H1 (cell line): ENCODE measurements at regions not wholly inside any gene's neighbourhood (a gene's known extent, or its start where the extent isn't known, plus 50 kb on each side); places are given as distances from the start of the nearest gene placed in this dataset.

Experiments
- CTCF ChIA-PET: fragments of 300-600 bp; sonication (Branson Sonifier 250); formaldehyde crosslinking; loops from one replicate; lab custom pipeline; 2021; ENCODE audit not compliant: partially characterized antibody; lab: Charles Lee
- POLR2A ChIA-PET: fragments of 300-600 bp; sonication (Branson Sonifier 250); formaldehyde crosslinking; loops from one replicate; lab custom pipeline; 2021; ENCODE audit warnings: inconsistent platforms; ENCODE audit not compliant: partially characterized antibody; lab: Charles Lee
- DNase-seq, 2 experiments: peaks; one replicate each; pipeline versions ENCODE4 v3.0.0 to v3.0.0-alpha.2; 2010 to 2022; ENCODE audit warnings: low spot score in 2 of 2, low read depth in 1 of 2, mixed read lengths in 1 of 2
- FAIRE-seq: peaks from 2 replicates; lab custom pipeline; 2011; peaks lifted over from hg19 to GRCh38; lab: Jason Lieb, UNC
- H2AFZ ChIP-seq: 2 replicates; pipeline ENCODE4 v1.8.1; 2012; ENCODE audit warnings: low read length, inconsistent platforms
- H2AK5ac ChIP-seq: 2 replicates; pipeline ENCODE4 v1.6.1; 2013; ENCODE audit warnings: low read depth, low read length
- H2BK120ac ChIP-seq: replicated peaks from 2 replicates; pipeline ENCODE3; 2013; ENCODE audit warnings: low read depth, low read length, inconsistent platforms
- H2BK12ac ChIP-seq: 2 replicates; pipeline ENCODE4 v1.6.1; 2013; ENCODE audit warnings: low read depth, low read length
- H2BK15ac ChIP-seq: 2 replicates; pipeline ENCODE4 v1.6.1; 2013; ENCODE audit warnings: low read length
- H2BK20ac ChIP-seq: 2 replicates; pipeline ENCODE4 v1.6.1; 2013; ENCODE audit warnings: low read length
- H2BK5ac ChIP-seq: 2 replicates; pipeline ENCODE4 v1.6.1; 2013; ENCODE audit warnings: low read depth, low read length
- H3K14ac ChIP-seq: 2 replicates; pipeline ENCODE4 v1.6.1; 2013; ENCODE audit warnings: inconsistent platforms; ENCODE audit not compliant: insufficient read length
- H3K18ac ChIP-seq: 2 replicates; pipeline ENCODE4 v1.6.1; 2013; ENCODE audit warnings: low read length; ENCODE audit errors: extremely low read depth
- H3K23ac ChIP-seq: 2 replicates; pipeline ENCODE4 v1.6.1; 2013; ENCODE audit warnings: inconsistent platforms; ENCODE audit not compliant: insufficient read length
- H3K23me2 ChIP-seq: 2 replicates; pipeline ENCODE4 v1.6.1; 2013; ENCODE audit warnings: low read depth, low read length
- H3K27ac ChIP-seq: 2 replicates; pipeline ENCODE4 v1.6.1; 2011; ENCODE audit warnings: low read depth, low read length, inconsistent platforms
- H3K27me3 ChIP-seq, 4 experiments: replicated peaks in 1 of 4; 1 replicate in 1 of 4; 2 replicates in 3 of 4; pipeline versions ENCODE4 v1.6.1 to v1.8.1; 2011 to 2013; ENCODE audit warnings: low read length in 3 of 4, mild to moderate bottlenecking in 3 of 4, inconsistent platforms in 2 of 4, mixed read lengths in 2 of 4, moderate library complexity in 1 of 4; ENCODE audit not compliant: control insufficient read depth in 3 of 4, insufficient read depth in 3 of 4; ENCODE audit errors: extremely low read depth in 1 of 4
- H3K36me3 ChIP-seq, 4 experiments: 2 replicates each; pipeline versions ENCODE4 v1.6.1 to v1.8.1; 2011 to 2013; ENCODE audit warnings: mild to moderate bottlenecking in 4 of 4, low read length in 3 of 4, moderate library complexity in 2 of 4, control low read depth in 1 of 4, inconsistent platforms in 1 of 4; ENCODE audit not compliant: insufficient read depth in 4 of 4, control insufficient read depth in 2 of 4
- H3K4ac ChIP-seq: replicated peaks from 2 replicates; pipeline ENCODE3; 2013; ENCODE audit warnings: low read length, low read depth, mixed read lengths, inconsistent platforms; ENCODE audit not compliant: insufficient read length
- H3K4me1 ChIP-seq, 4 experiments: replicated peaks in 1 of 4; 1 replicate in 1 of 4; 2 replicates in 3 of 4; pipeline versions ENCODE4 v1.6.1 to v1.8.1; 2011 to 2013; ENCODE audit warnings: low read length in 3 of 4, inconsistent platforms in 2 of 4, mixed read lengths in 1 of 4; ENCODE audit not compliant: insufficient read depth in 4 of 4, control insufficient read depth in 3 of 4
- H3K4me2 ChIP-seq, 2 experiments: 2 replicates each; pipeline versions ENCODE4 v1.6.1 to v1.8.1; 2011 to 2013; ENCODE audit warnings: low read depth in 2 of 2, low read length in 2 of 2, control low read depth in 1 of 2, inconsistent platforms in 1 of 2, mild to moderate bottlenecking in 1 of 2; ENCODE audit not compliant: insufficient read depth in 1 of 2
- H3K4me3 ChIP-seq, 4 experiments: fragments of 200-600, 300-600 bp in 1 of 4; sonication (generic), shearing (Covaris generic), sonication (Bioruptor Twin) in 1 of 4; 2 replicates each; pipeline versions ENCODE4 v1.5.1 to v1.8.1; 2011 to 2016; ENCODE audit warnings: low read length in 4 of 4, low read depth in 3 of 4, control low read depth in 2 of 4, inconsistent platforms in 2 of 4, mild to moderate bottlenecking in 2 of 4, mixed read lengths in 1 of 4, moderate library complexity in 1 of 4; ENCODE audit not compliant: insufficient read depth in 2 of 4; ENCODE audit errors: extremely low read depth in 1 of 4
- H3K56ac ChIP-seq: replicated peaks from 2 replicates; pipeline ENCODE3; 2013; ENCODE audit warnings: low read depth, mild to moderate bottlenecking, mixed read lengths, low read length, inconsistent platforms; ENCODE audit not compliant: insufficient read length
- H3K79me1 ChIP-seq: 2 replicates; pipeline ENCODE4 v1.6.1; 2013; ENCODE audit warnings: low read depth, low read length, control low read depth
- H3K79me2 ChIP-seq, 2 experiments: 2 replicates each; pipeline versions ENCODE4 v1.6.1 to v1.8.1; 2012 to 2013; ENCODE audit warnings: low read length in 2 of 2, mild to moderate bottlenecking in 2 of 2, inconsistent platforms in 1 of 2; ENCODE audit not compliant: insufficient read depth in 2 of 2, control insufficient read depth in 1 of 2
- H3K9ac ChIP-seq, 4 experiments: replicated peaks in 1 of 4; 1 replicate in 1 of 4; 2 replicates in 3 of 4; pipeline versions ENCODE4 v1.6.1 to v1.8.1; 2011 to 2013; ENCODE audit warnings: low read depth in 3 of 4, low read length in 3 of 4, control low read depth in 2 of 4, mild to moderate bottlenecking in 2 of 4, moderate library complexity in 2 of 4, inconsistent platforms in 1 of 4; ENCODE audit errors: extremely low read depth in 1 of 4
- H3K9me3 ChIP-seq, 2 experiments: 2 replicates each; pipeline versions ENCODE4 v1.6.1 to v1.8.1; 2012 to 2013; ENCODE audit warnings: mild to moderate bottlenecking in 2 of 2, moderate library complexity in 2 of 2, control low read depth in 1 of 2, inconsistent platforms in 1 of 2, low read depth in 1 of 2, low read length in 1 of 2, mixed read lengths in 1 of 2; ENCODE audit not compliant: insufficient read depth in 2 of 2
- H4K20me1 ChIP-seq, 2 experiments: replicated peaks in 1 of 2; 2 replicates each; pipeline versions ENCODE3 to v1.8.1; 2011 to 2013; ENCODE audit warnings: inconsistent platforms in 2 of 2, low read length in 2 of 2, mild to moderate bottlenecking in 1 of 2; ENCODE audit not compliant: insufficient read depth in 2 of 2, control insufficient read depth in 1 of 2
- H4K5ac ChIP-seq: 2 replicates; pipeline ENCODE4 v1.6.1; 2013; ENCODE audit warnings: low read length, low read depth, mixed read lengths, inconsistent platforms; ENCODE audit not compliant: insufficient read length
- H4K8ac ChIP-seq: 2 replicates; pipeline ENCODE4 v1.8.0; 2013; ENCODE audit warnings: mild to moderate bottlenecking, moderate library complexity, low read length, inconsistent platforms; ENCODE audit not compliant: insufficient read depth; ENCODE audit errors: extremely low read depth
- H4K91ac ChIP-seq: replicated peaks from 2 replicates; pipeline ENCODE3; 2013; ENCODE audit warnings: low read length, mixed read lengths, inconsistent platforms; ENCODE audit not compliant: insufficient read length
- EP300 ChIP-seq, 2 experiments: IDR thresholded peaks; 1 replicate in 1 of 2; 2 replicates in 1 of 2; pipeline ENCODE4 v1.6.1; 2011 to 2012; ENCODE audit warnings: low read depth in 2 of 2, low read length in 2 of 2, mild to moderate bottlenecking in 2 of 2, borderline replicate concordance in 1 of 2, inconsistent platforms in 1 of 2, moderate library complexity in 1 of 2
- HDAC2 ChIP-seq, 2 experiments: fragments of 300-600 bp in 1 of 2; sonication (generic) in 1 of 2; IDR thresholded peaks; 2 replicates each; pipeline ENCODE4 v1.6.1; 2011 to 2012; ENCODE audit warnings: low read depth in 2 of 2, low read length in 2 of 2, mild to moderate bottlenecking in 2 of 2, moderate library complexity in 2 of 2, borderline replicate concordance in 1 of 2, inconsistent platforms in 1 of 2
- RFX5 ChIP-seq: IDR thresholded peaks from 2 replicates; pipeline ENCODE4 v1.6.1; 2011; ENCODE audit warnings: low read depth, low read length, improper control_type of control experiment, borderline replicate concordance
- RNF2 ChIP-seq: fragments of 200-900, 300-1000 bp; sonication (generic); IDR thresholded peaks from 2 replicates; pipeline ENCODE4 v1.7.1; 2016; ENCODE audit warnings: borderline replicate concordance, low read depth, mild to moderate bottlenecking, antibody characterized with exemption, low read length; ENCODE audit not compliant: poor library complexity, severe bottlenecking; ENCODE audit errors: missing control alignments
- SP2 ChIP-seq: IDR thresholded peaks from 2 replicates; pipeline ENCODE4 v1.6.1; 2012; ENCODE audit warnings: mild to moderate bottlenecking, low read length, inconsistent platforms
- SRF ChIP-seq: IDR thresholded peaks from 2 replicates; pipeline ENCODE4 v1.6.1; 2011; ENCODE audit warnings: mild to moderate bottlenecking, low read depth, low read length, moderate library complexity
- TBP ChIP-seq: IDR thresholded peaks from 2 replicates; pipeline ENCODE4 v1.6.1; 2011; ENCODE audit warnings: low read depth, low read length, improper control_type of control experiment
- TF ChIP-seq, protein P1 (sequence below): IDR thresholded peaks from 2 replicates; pipeline ENCODE4 v1.6.1; 2011; ENCODE audit warnings: low read depth, mild to moderate bottlenecking, low read length; ENCODE audit not compliant: insufficient read depth
- TF ChIP-seq, protein P2 (sequence below): IDR thresholded peaks from 2 replicates; pipeline ENCODE4 v1.6.1; 2012; ENCODE audit warnings: low read length, inconsistent platforms
- TF ChIP-seq, protein P3 (sequence below): IDR thresholded peaks from 2 replicates; pipeline ENCODE4 v1.6.1; 2012; ENCODE audit warnings: inconsistent platforms

DNA sequence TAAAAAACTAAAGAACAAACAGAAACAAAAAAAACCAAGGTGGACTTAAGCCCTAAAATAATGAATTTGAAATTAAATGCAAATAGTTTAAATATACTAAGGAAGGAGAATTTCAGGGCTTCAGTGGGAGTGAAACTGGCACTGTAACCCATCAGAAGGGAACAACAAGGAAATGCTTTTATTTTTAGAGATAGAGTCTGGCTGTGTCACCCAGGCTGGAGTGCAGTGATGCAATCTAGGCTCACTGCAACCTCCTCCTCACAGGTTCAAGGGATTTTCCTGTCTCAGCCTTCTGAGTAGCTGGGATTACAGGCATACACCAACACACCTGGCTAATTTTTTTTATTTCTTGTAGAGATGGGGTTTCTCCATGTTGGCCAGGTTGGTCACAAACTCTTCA, 625.2 kb upstream of the CDH8 start:
- H3K4ac ChIP-seq: no peak overlapping the region
- no peak overlapping the region for H3K9ac ChIP-seq
- H2BK20ac ChIP-seq: no peak overlapping the region
- no peak overlapping the region for H2AFZ ChIP-seq
- no peak overlapping the region for H2BK120ac ChIP-seq
- H3K27ac ChIP-seq: no peak overlapping the region
- H3K79me2 ChIP-seq: no peaks in the 10 kb centered on the region
- no peak overlapping the region for H3K23ac ChIP-seq
- H3K4me2 ChIP-seq: no peak overlapping the region
- no peak overlapping the region for H3K14ac ChIP-seq
- H2AK5ac ChIP-seq: no peak overlapping the region
- no peak overlapping the region for H2BK5ac ChIP-seq
- no peaks in the 10 kb centered on the region for H3K23me2 ChIP-seq
- no peak overlapping the region for H4K91ac ChIP-seq
- no peak overlapping the region for H3K56ac ChIP-seq
- no peak overlapping the region for H2BK12ac ChIP-seq
- H3K18ac ChIP-seq: no peak overlapping the region
- H3K79me1 ChIP-seq: no peaks in the 10 kb centered on the region
- ChIA-PET POLR2A (no interaction called here), CTCF (no interaction called here)
- H3K27me3 ChIP-seq: no peaks in the 10 kb centered on the region
- H3K4me3 ChIP-seq: no peak overlapping the region
- no peaks in the 10 kb centered on the region for H4K20me1 ChIP-seq
- peaks cover 0 to 9% (median 2%) of the 10 kb centered on the region in 4 experiments; a peak in 5 of 7 replicates for H3K4me1 ChIP-seq
- H2BK15ac ChIP-seq: no peak overlapping the region
- DNase-seq (no peak), FAIRE-seq (no peak)
- H3K9me3 ChIP-seq: no peaks in the 10 kb centered on the region
- no peak overlapping the region for H4K8ac ChIP-seq
- H3K36me3 ChIP-seq: no peaks in the 10 kb centered on the region
- H4K5ac ChIP-seq: no peak overlapping the region
- no peak for TF ChIP-seq RFX5
- TF ChIP-seq, protein P1, sequence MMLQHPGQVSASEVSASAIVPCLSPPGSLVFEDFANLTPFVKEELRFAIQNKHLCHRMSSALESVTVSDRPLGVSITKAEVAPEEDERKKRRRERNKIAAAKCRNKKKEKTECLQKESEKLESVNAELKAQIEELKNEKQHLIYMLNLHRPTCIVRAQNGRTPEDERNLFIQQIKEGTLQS: no peak
- TF ChIP-seq EP300 (IDR thresholded peaks at IDR 0.05; ENCODE audit: borderline replicate concordance in 1 of 2, low read depth in 2 of 2, low read length in 2 of 2): no peak
- TF ChIP-seq, protein P2, sequence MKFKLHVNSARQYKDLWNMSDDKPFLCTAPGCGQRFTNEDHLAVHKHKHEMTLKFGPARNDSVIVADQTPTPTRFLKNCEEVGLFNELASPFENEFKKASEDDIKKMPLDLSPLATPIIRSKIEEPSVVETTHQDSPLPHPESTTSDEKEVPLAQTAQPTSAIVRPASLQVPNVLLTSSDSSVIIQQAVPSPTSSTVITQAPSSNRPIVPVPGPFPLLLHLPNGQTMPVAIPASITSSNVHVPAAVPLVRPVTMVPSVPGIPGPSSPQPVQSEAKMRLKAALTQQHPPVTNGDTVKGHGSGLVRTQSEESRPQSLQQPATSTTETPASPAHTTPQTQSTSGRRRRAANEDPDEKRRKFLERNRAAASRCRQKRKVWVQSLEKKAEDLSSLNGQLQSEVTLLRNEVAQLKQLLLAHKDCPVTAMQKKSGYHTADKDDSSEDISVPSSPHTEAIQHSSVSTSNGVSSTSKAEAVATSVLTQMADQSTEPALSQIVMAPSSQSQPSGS: no peak
- TF ChIP-seq, protein P3, sequence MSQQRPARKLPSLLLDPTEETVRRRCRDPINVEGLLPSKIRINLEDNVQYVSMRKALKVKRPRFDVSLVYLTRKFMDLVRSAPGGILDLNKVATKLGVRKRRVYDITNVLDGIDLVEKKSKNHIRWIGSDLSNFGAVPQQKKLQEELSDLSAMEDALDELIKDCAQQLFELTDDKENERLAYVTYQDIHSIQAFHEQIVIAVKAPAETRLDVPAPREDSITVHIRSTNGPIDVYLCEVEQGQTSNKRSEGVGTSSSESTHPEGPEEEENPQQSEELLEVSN: no peak
- TF ChIP-seq TBP: no peak
- TF ChIP-seq HDAC2 (IDR thresholded peaks at IDR 0.05; ENCODE audit: borderline replicate concordance in 1 of 2, low read depth in 2 of 2, low read length in 2 of 2): no peak
- no peak for TF ChIP-seq SP2
- no peak for TF ChIP-seq SRF
- TF ChIP-seq RNF2: no peak
